Right lung (tissue), 2 donors: ENCODE measurements at regions not wholly inside any gene's neighbourhood (a gene's known extent, or its start where the extent isn't known, plus 50 kb on each side); places are given as distances from the start of the nearest gene placed in this dataset.
"Not testable (repeated sequence)": the region's sequence is repeated elsewhere in the genome, so short reads cannot be mapped to it uniquely, and the experiment has no call there.

Experiments used
- DNase-seq, 2 donors: peaks; one replicate each; pipeline ENCODE4 v3.0.0-alpha.2; 2013

DNA sequence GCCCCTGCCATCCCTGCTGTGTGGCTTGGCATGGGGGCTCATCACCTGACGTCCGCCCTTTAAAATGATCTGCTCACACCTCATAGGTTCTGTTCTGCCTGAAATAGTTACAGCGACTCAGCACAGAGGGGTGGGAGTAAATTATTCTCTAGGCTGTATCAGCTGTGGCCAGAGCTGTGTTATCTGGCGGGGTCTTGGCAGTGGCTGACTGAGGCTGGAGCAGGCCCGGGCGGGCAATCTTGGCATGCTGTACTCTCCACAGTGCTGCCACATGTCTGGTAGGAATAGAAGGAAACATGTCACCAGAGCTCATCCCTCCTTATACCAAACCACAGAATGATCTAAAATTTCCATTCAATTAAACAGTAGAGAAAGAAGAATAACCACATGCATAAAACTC is 499.9 kb upstream of the LMCD1 start:
- no peak for DNase-seq

DNA sequence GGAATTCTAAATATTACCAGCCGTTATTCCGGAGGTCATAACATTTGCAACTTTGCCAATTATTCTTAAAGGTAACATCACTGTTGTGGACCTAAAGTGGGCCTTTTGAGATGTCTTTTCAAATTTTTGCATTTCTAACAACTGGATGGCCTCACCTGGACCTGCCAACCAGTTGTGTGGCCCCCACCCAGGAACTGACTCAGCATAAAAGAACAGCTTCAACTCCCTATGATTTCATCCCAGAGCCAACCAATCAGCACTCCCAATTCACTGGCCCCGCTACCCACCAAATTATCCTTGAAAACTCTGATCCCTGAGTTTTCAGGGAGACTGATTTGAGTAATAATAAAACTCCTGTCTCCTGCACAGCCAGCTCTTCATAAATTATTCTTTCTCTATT is 489.7 kb upstream of the LMCD1 start:
- no peak for DNase-seq

DNA sequence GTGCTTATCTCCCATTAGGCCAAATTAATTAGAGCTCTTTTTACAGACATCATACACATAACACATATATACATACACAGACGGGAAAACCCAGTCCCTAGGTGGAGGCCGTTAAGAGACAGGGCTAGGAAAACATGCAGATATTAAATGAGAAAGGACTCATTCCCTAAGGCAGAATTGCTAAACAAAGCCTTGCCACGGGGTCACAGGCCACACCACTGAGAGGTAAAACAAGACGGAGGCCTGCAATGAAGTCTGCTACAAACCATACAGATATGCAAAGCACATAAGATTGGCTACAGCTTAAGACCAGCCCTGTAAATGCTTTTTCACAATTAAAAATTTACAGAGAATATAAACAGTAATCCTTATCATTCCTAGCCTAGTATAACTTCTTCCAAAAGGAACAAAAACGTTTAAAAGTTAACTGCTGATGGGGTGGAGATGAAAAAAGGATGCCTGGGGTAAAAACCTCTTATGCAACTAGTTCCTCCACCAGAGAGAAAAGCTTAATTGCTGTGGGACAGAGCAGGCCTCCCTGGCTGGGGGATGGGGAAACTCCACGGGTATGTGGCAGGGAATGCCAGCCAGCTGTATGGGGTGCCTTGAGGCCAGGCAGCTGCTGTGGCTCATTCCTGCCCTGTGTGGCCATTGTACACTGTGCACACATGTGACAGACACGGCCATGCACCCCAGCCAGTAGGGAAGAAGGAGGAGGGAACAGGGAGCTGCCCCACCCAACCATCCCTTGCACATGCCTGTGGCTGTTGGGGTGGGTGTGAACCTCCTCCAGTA is 481.4 kb upstream of the LMCD1 start:
- no peak for DNase-seq

DNA sequence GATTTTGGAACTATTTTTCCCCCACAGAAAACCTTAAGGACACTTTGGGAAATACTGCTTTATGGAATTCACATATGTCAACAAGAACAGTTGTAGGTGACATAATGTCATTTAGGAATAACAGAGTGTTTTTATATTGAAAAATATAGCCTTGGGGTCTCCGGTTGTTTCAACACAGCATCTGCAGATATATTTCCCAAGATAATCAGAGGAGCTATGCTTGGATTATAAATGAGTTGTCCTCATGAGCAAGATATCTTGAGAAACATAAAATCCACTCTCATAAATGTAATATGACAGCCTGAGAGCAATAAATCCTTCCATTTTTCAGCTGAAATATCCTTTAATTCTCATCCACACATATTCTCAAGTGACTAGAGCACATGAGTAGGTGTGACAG is 473.7 kb upstream of the LMCD1 start:
- no peak for DNase-seq

DNA sequence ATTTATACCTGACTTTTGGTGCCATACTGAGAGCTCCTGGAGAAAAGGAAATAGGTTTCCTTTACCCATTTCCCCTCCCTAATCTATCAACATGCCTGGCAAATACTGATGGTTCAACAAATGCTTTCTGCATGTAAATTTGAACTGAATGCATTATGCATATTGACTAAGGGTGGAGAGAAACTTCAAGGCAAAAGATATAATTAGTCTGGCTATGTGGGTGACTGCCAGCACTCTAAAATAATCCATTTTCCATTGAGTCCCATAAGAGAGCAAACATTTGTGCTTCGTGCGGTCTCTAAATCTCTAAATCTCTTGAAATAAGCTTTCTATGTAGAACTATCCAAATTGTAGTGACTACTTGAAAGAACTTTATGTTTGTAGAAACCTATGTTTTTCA is 451.3 kb upstream of the LMCD1 start:
- DNase-seq = no peak

DNA sequence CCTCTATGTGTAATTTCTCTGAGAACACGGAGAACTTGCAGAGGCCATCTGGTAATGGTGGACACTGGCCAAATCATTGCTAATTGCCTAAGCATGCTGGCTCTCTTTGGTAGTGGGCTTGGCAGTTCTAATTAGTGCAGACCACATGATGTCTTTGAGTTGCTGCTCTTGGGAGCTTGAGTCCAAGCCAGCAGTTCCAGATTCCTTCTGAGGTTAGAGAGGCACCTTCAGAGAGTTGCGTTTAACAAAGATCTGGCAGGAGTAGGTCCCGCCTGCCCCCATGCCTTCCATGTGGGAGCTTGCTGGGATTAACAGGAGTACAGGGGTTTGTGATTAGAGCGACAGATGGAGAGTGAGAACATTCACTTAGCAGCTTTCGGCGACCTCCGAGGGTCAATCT is 449.0 kb upstream of the LMCD1 start:
- peak; percentile 29 to 31 for DNase-seq

DNA sequence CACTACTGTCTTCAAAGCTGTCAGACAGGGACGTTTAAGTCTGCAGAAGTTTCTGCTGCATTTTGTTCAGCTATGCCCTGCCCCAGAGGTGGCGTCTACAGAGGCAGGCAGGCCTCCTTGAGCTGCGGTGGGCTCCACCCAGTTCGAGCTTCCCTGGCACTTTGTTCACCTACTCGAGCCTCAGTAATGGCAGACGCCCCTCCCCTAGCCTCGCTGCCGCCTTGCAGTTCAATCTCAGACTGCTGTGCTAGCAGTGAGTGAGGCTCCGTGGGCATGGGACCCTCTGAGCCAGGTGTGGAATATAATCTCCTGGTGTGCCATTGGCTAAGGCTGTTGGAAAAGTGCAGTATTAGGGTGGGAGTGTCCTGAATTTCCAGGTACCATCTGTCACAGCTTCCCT is 433.5 kb upstream of the LMCD1 start:
- DNase-seq = not testable (repeated sequence)

DNA sequence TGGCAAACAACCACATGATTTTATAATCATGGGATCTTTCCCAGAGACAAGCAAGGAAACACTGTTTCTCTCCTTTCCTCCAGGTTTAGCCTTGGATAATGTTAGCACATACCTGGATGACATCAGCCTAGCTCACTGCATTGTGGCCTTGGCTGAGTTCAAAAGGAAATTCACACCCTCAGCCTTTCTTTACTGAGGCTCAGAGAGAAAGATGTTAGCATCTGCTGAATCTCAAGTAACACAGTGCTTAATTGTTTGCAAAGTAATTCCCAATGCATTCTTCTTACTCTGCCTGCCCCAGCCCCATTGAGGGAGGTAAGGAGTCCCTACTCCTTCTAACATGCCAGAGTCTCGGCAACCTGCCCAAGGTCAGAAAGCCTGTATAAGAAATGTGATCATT is 432.2 kb upstream of the LMCD1 start:
- DNase-seq = no peak

DNA sequence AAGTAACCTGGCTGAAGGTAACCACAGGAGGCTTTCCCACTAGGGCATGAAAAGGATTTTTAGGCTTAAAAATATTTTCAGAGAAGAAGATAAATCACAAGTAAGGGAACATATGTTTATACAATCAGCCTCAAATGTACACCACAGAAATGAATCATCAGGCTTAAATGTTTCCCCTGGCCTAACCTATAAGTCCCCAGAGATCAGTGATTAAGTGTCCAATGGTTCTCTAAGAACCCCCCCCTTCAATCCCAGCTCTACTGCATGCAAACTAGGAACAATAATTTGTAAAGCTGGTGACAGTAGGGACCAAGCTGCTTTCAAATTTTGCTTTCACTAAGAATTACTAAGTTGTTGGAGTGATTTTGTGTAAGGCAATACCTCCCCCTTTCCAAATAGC is 431.6 kb upstream of the LMCD1 start:
- DNase-seq = no peak

DNA sequence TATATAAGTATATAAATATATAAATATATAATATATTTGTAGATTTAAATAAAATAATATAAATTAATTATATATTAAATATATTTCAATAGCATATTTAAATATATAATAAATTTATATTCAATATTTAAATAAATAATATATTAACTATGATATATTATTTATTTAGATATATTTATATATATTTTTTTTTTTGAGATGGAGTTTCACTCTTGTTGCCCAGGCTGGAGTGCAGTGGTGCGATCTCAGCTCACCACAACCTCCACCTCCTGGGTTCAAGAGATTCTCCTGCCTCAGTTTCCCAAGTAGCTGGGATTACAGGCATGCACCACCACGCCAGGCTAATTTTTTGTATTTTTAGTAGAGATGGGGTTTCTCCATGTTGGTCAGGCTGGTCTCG is 426.9 kb upstream of the LMCD1 start:
- not testable (repeated sequence) for DNase-seq

DNA sequence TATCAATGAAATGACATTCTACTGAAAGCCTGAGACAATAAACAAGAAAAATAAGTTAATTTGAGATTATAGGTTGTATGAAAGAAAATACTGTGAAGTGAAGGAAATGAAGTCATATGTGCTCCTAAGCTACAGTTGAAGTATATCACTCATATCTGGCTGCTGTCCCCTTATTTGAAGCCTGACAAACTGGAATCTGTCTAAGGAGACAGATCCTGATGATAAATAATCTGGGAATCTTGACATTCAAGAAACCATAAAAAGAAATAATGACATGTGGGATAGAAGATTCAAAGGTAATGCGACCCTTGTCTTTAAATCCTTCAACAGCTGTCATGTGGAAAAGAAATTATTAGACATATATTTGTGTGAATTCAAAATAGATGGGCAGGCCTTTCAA is 424.5 kb upstream of the LMCD1 start:
- no peak for DNase-seq

DNA sequence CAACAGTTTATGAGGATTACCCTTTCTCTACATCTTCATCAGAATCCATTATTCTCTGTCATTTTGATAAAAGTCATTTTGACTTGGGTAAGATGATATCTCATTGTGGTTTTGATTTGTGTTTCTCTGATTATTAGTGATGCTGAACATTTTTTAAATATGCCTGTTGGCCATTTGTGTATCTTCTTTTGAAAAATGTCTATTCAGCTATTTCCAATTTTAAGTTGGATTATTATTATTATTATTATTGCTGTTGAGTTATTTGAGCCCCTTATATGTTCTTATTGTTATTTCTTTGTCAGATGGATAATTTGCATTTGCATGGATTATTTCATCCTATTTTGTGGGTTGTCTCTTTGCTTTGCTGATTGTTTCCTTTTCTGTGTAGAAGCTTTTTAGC is 421.2 kb upstream of the LMCD1 start:
- DNase-seq = no peak

DNA sequence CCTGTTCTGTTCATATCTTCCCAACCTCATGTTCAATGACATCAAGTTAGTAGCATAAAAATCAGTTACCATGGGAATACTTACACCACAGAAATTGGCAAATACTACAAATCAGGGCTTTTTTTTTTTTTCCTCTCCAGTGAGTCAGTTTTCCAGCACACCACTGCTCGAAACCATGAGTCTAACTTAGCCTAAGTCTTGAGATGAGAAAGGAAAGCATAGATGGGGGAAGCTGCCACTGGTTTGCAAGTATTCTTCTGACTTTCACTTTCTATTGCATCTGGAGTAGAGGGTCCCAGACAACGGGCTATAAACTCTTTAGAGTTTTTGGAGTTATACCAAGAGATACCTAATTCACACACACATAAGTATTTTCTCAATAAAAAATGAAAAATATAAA is 416.1 kb upstream of the LMCD1 start:
- DNase-seq = no peak

DNA sequence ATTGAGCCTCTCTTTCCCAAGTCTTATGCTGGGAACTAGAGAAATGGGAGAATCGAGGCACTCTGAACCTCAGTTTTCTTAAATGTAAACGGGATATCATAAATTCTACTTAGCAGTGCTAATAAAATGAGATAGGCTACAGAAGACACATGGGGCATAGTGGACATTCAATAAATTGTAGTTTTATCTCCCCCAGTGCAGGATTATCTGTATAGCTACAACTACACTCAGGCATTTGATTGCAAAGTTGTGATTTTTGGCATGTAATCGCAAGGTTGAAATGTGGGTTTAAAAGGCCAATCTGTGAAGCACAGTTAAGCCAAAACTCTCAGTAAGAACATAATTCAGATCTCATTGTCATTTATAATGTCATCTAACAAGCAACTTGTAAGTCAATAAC is 413.7 kb upstream of the LMCD1 start:
- DNase-seq = no peak

DNA sequence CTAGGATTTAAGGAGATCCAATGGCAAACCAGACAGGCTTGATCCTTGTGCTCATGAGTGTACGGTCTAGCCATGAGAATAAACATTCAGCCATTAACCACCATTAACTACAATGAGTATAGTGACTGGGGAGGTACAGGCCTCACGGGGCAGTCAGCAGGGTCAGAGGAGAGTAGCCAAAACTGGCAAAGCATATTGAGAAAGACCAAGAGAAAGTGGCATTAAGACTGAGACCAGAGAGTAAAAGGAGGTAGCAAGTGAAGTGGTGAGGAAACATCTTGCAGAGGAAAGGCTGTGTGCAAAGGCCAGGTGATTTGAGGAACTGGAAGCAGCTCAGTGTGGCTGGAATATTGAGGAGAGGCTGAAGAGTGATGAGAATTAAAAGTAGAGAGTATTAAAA is 407.2 kb upstream of the LMCD1 start:
- DNase-seq = no peak

DNA sequence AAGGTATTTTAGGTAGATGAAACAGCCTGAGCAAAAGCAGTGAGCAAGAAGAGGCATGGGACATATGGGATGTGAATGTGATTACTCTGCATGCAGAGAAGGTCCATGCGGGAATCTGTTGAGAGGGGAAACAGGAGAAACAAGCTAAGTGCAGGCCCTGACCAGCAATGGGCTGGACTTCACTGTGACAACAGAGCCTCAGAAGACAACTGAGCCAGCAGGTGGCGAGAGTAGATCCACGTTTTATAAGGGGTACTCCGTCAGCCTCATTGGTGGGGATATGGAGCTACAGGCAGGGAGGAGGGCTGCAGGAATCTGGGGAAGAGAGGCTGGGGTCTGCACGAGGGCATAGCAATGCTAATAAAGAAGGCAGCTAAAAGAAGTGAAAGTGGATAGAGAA is 405.9 kb upstream of the LMCD1 start:
- DNase-seq = no peak

DNA sequence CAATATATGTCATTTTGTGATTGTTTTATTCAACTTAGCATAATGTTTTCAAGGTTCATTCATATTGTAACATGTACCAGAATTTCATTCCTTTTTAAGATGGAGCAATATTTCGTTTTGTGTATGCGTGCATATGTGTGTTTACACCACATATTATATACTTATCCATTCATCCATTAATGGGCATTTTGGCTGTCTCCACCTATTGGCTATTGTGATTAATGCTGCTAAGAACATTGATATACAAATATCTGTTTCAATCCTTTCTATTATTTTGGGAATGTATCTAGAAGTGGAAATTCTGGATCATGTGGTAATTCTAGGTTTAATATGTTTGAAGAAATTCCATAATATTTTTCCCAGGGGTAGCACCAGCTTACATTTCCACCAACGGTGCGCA is 403.9 kb upstream of the LMCD1 start:
- DNase-seq = no peak

DNA sequence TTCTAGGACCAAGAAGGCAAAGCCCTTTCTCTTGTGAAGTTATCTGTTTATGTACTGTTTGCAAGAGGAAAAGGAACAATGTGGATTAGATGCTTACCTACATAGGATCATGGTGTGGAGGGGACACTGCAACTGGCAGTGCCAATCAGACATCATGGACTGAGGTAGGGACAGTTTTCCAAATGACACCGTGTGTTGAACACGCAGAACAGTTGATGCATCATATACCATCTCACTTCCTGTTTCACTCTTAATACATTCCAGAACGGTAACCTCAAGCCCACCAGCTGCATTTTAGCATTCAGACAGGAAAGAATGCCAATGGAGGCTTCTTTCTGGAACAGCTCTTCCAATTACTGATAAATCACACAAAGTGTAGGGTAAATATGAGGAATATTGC is 397.7 kb upstream of the LMCD1 start:
- DNase-seq = no peak

DNA sequence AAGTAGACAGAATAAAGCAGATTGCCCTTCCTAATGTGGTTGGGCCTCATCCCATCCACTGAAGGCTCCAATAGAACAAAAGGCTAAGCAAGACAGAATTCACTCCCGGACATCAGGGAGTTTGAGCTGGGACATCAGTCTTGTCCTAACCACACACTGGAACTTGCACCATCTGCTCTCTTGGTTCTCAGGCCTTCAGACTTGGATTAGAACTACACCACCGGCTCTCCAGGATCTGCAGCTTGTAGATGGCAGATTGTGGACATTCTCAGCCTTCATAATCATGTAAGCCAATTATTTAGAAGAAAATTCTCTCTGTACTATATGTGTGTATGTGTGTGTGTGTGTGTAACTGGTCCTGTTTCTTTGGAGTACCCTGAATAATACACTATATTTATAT is 394.7 kb upstream of the LMCD1 start:
- DNase-seq = no peak

DNA sequence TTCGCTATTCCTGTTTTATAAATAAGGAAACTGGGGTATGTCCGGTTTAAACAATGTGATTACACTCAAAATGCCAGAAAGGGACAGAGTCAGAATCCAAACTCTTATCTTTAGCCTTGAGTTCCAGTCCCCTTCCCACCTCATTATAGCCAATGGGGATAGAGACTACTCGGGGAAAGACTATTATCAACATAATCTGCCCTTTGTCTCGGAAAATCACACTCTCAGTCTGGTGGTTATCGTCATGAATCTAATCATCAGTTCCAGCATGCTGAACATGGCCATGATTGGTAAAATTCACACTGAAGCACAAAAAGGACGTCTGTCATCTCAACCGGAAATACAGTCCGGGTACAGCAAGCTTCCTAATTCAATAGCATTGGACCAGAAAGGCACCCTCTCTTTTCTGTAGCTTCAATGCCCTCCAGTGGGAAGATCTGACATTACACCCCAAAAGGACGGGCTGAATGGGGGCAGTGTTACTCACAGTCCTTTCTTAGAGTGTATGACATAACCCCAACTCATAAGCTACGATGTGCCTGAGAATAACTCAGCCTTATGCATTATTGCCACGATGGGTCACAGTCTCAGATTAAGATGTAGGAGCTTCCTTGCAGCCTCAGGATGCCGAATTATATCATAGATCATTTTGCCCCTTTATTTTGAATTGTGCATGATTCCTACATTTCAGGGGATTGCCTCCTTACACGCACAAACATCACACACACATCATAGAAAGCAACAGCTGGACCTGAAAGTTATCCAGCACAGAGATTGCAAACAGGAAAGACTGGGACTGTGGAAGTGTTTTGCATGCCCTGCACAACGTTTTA is 390.4 kb upstream of the LMCD1 start:
- DNase-seq = peak; percentile 73 to 84

DNA sequence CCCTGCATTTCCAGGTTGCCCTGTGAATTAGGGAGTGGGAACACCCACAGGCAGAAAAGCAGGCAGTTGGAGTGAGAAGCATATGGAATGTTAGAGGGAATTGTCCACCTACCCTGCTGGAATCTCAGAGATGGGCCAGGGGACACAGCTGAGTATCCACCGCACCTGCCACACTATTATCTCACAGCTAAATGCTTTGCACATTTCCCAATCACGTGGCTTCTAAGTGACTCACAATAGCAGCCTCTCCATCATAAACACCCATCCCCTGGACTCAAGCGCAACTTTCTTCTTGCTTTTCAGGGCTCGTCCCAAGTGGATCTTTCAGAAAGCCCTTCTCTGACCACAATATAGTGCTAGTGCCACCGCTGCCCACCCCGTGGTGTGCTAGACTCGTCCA is 389.0 kb upstream of the LMCD1 start:
- DNase-seq = no peak

DNA sequence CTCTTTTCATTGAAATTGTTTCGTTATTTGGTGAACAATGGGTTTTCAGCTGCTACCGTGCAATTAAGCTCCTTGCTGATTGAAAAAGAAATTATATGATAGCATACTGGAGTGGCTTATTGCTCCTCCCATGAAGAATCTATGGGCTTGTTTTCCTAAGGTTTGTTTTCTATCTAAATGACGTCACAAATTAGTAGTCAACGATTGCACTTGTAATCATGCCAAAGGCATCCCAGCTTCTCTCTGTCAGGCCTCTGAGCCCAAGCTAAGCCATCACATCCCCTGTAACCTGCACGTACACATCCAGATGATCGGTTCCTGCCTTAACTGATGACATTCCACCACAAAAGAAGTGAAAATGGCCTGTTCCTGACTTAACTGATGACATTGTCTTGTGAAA is 388.0 kb upstream of the LMCD1 start:
- DNase-seq = no peak

DNA sequence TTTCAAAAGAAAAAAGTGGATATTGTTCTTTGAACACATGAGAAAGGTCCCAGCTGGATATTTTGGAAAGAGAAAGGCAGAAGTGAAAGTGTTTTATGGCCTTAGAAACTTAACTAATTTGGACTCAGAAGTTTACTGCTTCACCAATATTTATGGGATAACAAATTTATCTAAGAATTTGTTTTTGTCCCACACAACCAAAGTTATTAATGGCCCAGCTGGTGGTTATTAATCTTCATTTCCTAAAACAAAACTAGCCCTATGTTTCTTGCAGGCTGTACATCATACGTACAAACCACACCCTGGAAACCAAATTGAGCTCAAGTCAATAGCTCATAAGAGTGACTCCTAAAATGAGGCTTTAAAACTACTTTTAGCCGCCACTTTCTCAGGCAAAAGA is 372.9 kb upstream of the LMCD1 start:
- no peak for DNase-seq

DNA sequence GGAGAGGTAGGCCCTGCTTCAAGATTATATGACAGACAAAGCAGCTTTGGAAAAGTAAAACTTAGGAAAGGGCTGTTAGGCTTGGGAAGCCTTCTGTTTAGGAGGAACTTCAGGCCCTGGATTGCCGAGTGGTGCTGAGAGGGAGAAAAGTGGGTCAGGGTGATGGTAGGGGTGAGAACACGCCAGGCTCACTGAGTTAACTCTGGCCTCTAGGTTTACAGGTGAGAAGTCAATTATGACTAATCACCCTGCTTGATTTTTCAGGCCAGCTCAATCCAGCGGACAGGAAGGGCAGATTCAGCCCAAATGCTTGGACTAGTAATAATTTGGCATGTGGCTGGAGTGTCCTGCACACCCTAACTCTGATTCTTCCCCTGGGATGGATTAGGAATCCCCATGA is 365.1 kb upstream of the LMCD1 start:
- DNase-seq = no peak
